Thymus (tissue), 11 donors: ENCODE measurements at regions not wholly inside any gene's neighbourhood (a gene's known extent, or its start where the extent isn't known, plus 50 kb on each side); places are given as distances from the start of the nearest gene placed in this dataset.

Source experiments
- DNase-seq, 9 donors: peaks; one replicate each; pipeline ENCODE4 v3.0.0-alpha.2; 2013; ENCODE audit warnings: low spot score in 9 of 9, low read depth in 6 of 9, missing footprints in 1 of 9
- H3K27ac ChIP-seq, 2 donors: one replicate each; pipeline ENCODE4 v1.5.1; 2013; ENCODE audit warnings: control low read depth in 1 of 2, low read depth in 1 of 2, low read length in 1 of 2, mild to moderate bottlenecking in 1 of 2, moderate library complexity in 1 of 2
- H3K27me3 ChIP-seq, 2 donors: one replicate each; pipeline ENCODE4 v1.5.1; 2013; ENCODE audit warnings: low read length in 1 of 2; ENCODE audit not compliant: control insufficient read depth in 2 of 2, insufficient read depth in 1 of 2
- H3K36me3 ChIP-seq, 2 donors: one replicate each; pipeline ENCODE4 v1.5.1; 2013; ENCODE audit warnings: low read length in 1 of 2, mild to moderate bottlenecking in 1 of 2, moderate library complexity in 1 of 2; ENCODE audit not compliant: control insufficient read depth in 2 of 2, insufficient read depth in 2 of 2
- H3K4me1 ChIP-seq, 2 donors: one replicate each; pipeline ENCODE4 v1.5.1; 2013; ENCODE audit warnings: low read length in 2 of 2; ENCODE audit not compliant: control insufficient read depth in 2 of 2, insufficient read depth in 2 of 2
- H3K4me3 ChIP-seq, 2 donors: one replicate each; pipeline ENCODE4 v1.5.1; 2013; ENCODE audit warnings: low read length in 2 of 2, control low read depth in 1 of 2, mild to moderate bottlenecking in 1 of 2
- H3K9me3 ChIP-seq, 2 donors: one replicate each; pipeline ENCODE4 v1.5.1; 2013; ENCODE audit warnings: low read length in 1 of 2, mild to moderate bottlenecking in 1 of 2; ENCODE audit not compliant: control insufficient read depth in 2 of 2, insufficient read depth in 1 of 2
- WGBS: extraction: QIAGEN DNeasy Blood & Tissue Kit; methylation state at CpG from one replicate; pipeline ENCODE4 v1.1.7; 2013; 5-methylcytosine and 5-hydroxymethylcytosine counted together
- donor health status: healthy.

GRCh38 chr6:81987293-81987692, 234.8 kb upstream of the TENT5A start:
- 96% methylated on average over 3 of the region's 3 CpGs for WGBS
- no peak overlapping the region for H3K27ac ChIP-seq
- no peaks in the 10 kb centered on the region for H3K9me3 ChIP-seq
- no peak for DNase-seq
- H3K4me3 ChIP-seq, result no peak overlapping the region
- no peaks in the 10 kb centered on the region for H3K36me3 ChIP-seq
- no peaks in the 10 kb centered on the region for H3K4me1 ChIP-seq
- H3K27me3 ChIP-seq, result no peaks in the 10 kb centered on the region

- H3K27ac ChIP-seq, result no peak overlapping the region
- no peak for DNase-seq
- H3K9me3 ChIP-seq, result no peaks in the 10 kb centered on the region
- H3K4me3 ChIP-seq, result no peak overlapping the region
- no peaks in the 10 kb centered on the region for H3K4me1 ChIP-seq
- H3K36me3 ChIP-seq, result no peaks in the 10 kb centered on the region
- WGBS, result 99% methylated on average over 1 of the region's 1 CpG
- no peaks in the 10 kb centered on the region for H3K27me3 ChIP-seq
Observed at GRCh38 chr6:81985191-81985590, 232.7 kb upstream of the TENT5A start.

GRCh38 chr6:81984599-81984998, 232.1 kb upstream of the TENT5A start:
- H3K4me1 ChIP-seq, result no peaks in the 10 kb centered on the region
- WGBS, result 95% methylated on average over 1 of the region's 1 CpG
- H3K27ac ChIP-seq, result no peak overlapping the region
- H3K9me3 ChIP-seq, result no peaks in the 10 kb centered on the region
- H3K27me3 ChIP-seq, result no peaks in the 10 kb centered on the region
- no peak overlapping the region for H3K4me3 ChIP-seq
- H3K36me3 ChIP-seq, result no peaks in the 10 kb centered on the region
- no peak for DNase-seq

- no peaks in the 10 kb centered on the region for H3K27me3 ChIP-seq
- no peak for DNase-seq
- no peaks in the 10 kb centered on the region for H3K4me1 ChIP-seq
- no peak overlapping the region for H3K4me3 ChIP-seq
- H3K27ac ChIP-seq, result no peak overlapping the region
- H3K36me3 ChIP-seq, result no peaks in the 10 kb centered on the region
- H3K9me3 ChIP-seq, result no peaks in the 10 kb centered on the region
- 88% methylated on average over 1 of the region's 1 CpG for WGBS
Observed at GRCh38 chr6:81981812-81982211, 229.3 kb upstream of the TENT5A start.

GRCh38 chr6:81979767-81980166, 227.3 kb upstream of the TENT5A start:
- Histone ChIP-seq H3K4me3 (no peak overlapping the region), H3K27ac (no peak overlapping the region), H3K27me3 (no peaks in the 10 kb centered on the region), H3K36me3 (no peaks in the 10 kb centered on the region), H3K9me3 (no peaks in the 10 kb centered on the region), H3K4me1 (no peaks in the 10 kb centered on the region)
- WGBS, result 85% methylated on average over 1 of the region's 1 CpG
- DNase-seq, result no peak

GRCh38 chr6:81979329-81979728, 226.8 kb upstream of the TENT5A start:
- Histone ChIP-seq H3K9me3 (no peaks in the 10 kb centered on the region), H3K4me1 (no peaks in the 10 kb centered on the region), H3K36me3 (no peaks in the 10 kb centered on the region), H3K27ac (no peak overlapping the region), H3K27me3 (no peaks in the 10 kb centered on the region), H3K4me3 (no peak overlapping the region)
- no peak for DNase-seq

- H3K9me3 ChIP-seq, result no peaks in the 10 kb centered on the region
- H3K27ac ChIP-seq, result no peak overlapping the region
- no peaks in the 10 kb centered on the region for H3K4me1 ChIP-seq
- no peak for DNase-seq
- H3K4me3 ChIP-seq, result no peak overlapping the region
- no peaks in the 10 kb centered on the region for H3K27me3 ChIP-seq
- H3K36me3 ChIP-seq, result no peaks in the 10 kb centered on the region
- WGBS, result 97% methylated on average over 3 of the region's 3 CpGs
Observed at GRCh38 chr6:81978230-81978629, 225.7 kb upstream of the TENT5A start.

GRCh38 chr6:81977486-81977885, 225.0 kb upstream of the TENT5A start:
- Histone ChIP-seq H3K4me1 (no peaks in the 10 kb centered on the region), H3K36me3 (no peaks in the 10 kb centered on the region), H3K27me3 (no peaks in the 10 kb centered on the region), H3K27ac (no peak overlapping the region), H3K4me3 (no peak overlapping the region), H3K9me3 (no peaks in the 10 kb centered on the region)
- WGBS, result 92% methylated on average over 2 of the region's 2 CpGs
- no peak for DNase-seq

GRCh38 chr6:81969814-81970213, 217.3 kb upstream of the TENT5A start:
- no peak overlapping the region for H3K4me3 ChIP-seq
- H3K36me3 ChIP-seq, result no peaks in the 10 kb centered on the region
- no peaks in the 10 kb centered on the region for H3K4me1 ChIP-seq
- peaks cover 2 to 13% of the 10 kb centered on the region in 2 donors for H3K9me3 ChIP-seq
- 96% methylated on average over 16 of the region's 16 CpGs for WGBS
- no peak overlapping the region for H3K27ac ChIP-seq
- H3K27me3 ChIP-seq, result no peaks in the 10 kb centered on the region
- DNase-seq, result no peak

- Histone ChIP-seq H3K9me3 (peaks cover 2 to 13% of the 10 kb centered on the region in 2 donors), H3K27me3 (no peaks in the 10 kb centered on the region), H3K27ac (no peak overlapping the region), H3K4me3 (no peak overlapping the region), H3K36me3 (no peaks in the 10 kb centered on the region), H3K4me1 (no peaks in the 10 kb centered on the region)
- DNase-seq, result no peak
- 93% methylated on average over 2 of the region's 2 CpGs for WGBS
Observed at GRCh38 chr6:81969011-81969410, 216.5 kb upstream of the TENT5A start.
